WI38 (cell line): ENCODE measurements at regions not wholly inside any gene's neighbourhood (a gene's known extent, or its start where the extent isn't known, plus 50 kb on each side); places are given as distances from the start of the nearest gene placed in this dataset.

Source experiments
- H3K4me3 ChIP-seq: 2 replicates; pipeline ENCODE4 v1.5.1; 2011; ENCODE audit warnings: low read depth, mild to moderate bottlenecking, control low read depth, low read length
- TF ChIP-seq, protein P1 (sequence below): IDR thresholded peaks from 2 replicates; pipeline ENCODE4 v1.5.1; 2012; ENCODE audit warnings: low read depth, mild to moderate bottlenecking, control low read depth, low read length

DNA sequence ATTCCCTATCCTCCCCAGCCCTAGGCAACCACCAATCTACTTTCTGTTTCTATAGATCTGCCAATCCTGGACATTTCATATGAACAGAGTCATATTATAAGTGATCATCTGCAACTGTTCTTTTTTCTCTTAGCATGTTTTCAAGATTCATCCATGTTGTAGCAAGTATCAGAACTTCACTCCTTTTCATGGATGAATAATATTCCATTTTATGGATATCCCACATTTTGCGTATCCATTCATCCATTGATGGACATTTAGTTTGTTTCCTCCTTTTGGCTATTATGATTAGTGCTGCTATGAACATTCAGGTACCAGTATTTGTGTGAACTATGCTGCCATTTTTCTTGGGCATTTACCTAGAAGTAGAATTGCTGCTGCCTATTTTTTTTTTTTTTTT lies 51.3 kb upstream of the HAND1 start:
- H3K4me3 ChIP-seq, result no peak overlapping the region
- TF ChIP-seq, protein P1, sequence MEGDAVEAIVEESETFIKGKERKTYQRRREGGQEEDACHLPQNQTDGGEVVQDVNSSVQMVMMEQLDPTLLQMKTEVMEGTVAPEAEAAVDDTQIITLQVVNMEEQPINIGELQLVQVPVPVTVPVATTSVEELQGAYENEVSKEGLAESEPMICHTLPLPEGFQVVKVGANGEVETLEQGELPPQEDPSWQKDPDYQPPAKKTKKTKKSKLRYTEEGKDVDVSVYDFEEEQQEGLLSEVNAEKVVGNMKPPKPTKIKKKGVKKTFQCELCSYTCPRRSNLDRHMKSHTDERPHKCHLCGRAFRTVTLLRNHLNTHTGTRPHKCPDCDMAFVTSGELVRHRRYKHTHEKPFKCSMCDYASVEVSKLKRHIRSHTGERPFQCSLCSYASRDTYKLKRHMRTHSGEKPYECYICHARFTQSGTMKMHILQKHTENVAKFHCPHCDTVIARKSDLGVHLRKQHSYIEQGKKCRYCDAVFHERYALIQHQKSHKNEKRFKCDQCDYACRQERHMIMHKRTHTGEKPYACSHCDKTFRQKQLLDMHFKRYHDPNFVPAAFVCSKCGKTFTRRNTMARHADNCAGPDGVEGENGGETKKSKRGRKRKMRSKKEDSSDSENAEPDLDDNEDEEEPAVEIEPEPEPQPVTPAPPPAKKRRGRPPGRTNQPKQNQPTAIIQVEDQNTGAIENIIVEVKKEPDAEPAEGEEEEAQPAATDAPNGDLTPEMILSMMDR, result no peak

DNA sequence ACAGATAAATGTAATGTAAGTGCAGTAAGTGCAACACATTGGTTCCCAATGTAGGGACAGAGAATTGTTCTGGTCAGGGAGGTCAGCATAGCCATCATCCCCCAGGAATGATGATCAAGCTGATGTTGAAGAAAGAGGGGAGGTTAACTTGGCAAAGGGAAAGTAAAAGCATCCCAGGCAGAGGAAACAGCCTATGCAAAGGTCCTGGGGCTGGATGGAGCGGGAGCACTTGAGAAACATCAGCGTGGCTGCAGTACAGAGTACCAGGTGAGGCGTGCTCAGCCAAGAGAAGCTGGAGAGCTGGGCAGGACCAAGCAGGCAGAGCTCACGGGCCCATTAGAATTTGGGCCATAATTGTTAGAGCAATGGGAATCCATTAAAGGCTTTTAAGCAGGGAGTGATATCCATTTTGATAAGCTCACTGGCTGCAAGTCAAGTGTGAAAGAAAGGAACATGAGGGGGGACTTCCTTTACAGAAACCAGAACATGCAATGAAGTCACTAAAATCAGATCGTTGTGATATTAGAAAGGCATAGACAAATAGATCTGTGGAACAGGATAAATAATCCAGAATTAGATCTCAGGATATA lies 50.1 kb upstream of the HAND1 start:
- H3K4me3 ChIP-seq, result no peak overlapping the region
- TF ChIP-seq, protein P1, result no peak
